OCI-LY1 (cell line): ENCODE measurements at regions not wholly inside any gene's neighbourhood (a gene's known extent, or its start where the extent isn't known, plus 50 kb on each side); places are given as distances from the start of the nearest gene placed in this dataset.

ENCODE experiments used
- H2AFZ ChIP-seq: fragments of 200-600 bp; sonication (generic), shearing (Covaris generic); 2 replicates; pipeline ENCODE4 v1.6.0; 2014; ENCODE audit warnings: antibody characterized with exemption, mild to moderate bottlenecking, low read length
- H3F3A ChIP-seq: fragments of 200-600 bp; sonication (generic), shearing (Covaris generic); 2 replicates; pipeline ENCODE4 v1.6.0; 2014; ENCODE audit warnings: mild to moderate bottlenecking, antibody characterized with exemption, low read length, moderate library complexity; ENCODE audit not compliant: insufficient read depth
- H3K27ac ChIP-seq: fragments of 200-600 bp; sonication (generic); 2 replicates; pipeline ENCODE4 v1.5.1; 2014; ENCODE audit warnings: low read length, mixed run types, mild to moderate bottlenecking, low read depth; ENCODE audit not compliant: poor library complexity, severe bottlenecking
- H3K27me3 ChIP-seq: fragments of 200-600 bp; sonication (generic); 2 replicates; pipeline ENCODE4 v1.6.0; 2014; ENCODE audit warnings: antibody characterized with exemption, mild to moderate bottlenecking, low read length, moderate library complexity; ENCODE audit not compliant: insufficient read depth
- H3K36me3 ChIP-seq: fragments of 200-600 bp; sonication (generic); 2 replicates; pipeline ENCODE4 v1.6.1; 2014; ENCODE audit warnings: mild to moderate bottlenecking, antibody characterized with exemption, low read length, moderate library complexity, mixed read lengths; ENCODE audit not compliant: insufficient read depth
- H3K4me1 ChIP-seq: fragments of 200-600 bp; sonication (generic); 2 replicates; pipeline ENCODE4 v1.5.1; 2014; ENCODE audit warnings: mild to moderate bottlenecking, low read length, moderate library complexity; ENCODE audit not compliant: insufficient read depth, severe bottlenecking
- H3K4me2 ChIP-seq: fragments of 200-600 bp; sonication (generic), shearing (Covaris generic); 2 replicates; pipeline ENCODE4 v1.6.1; 2014; ENCODE audit warnings: low read length
- H3K4me3 ChIP-seq: fragments of 200-600 bp; sonication (generic); 2 replicates; pipeline ENCODE4 v1.5.1; 2014; ENCODE audit warnings: low read length, low read depth, mild to moderate bottlenecking, mixed read lengths; ENCODE audit not compliant: poor library complexity, severe bottlenecking
- H3K79me2 ChIP-seq: fragments of 200-600 bp; shearing (Covaris generic); 2 replicates; pipeline ENCODE4 v1.6.1; 2016; ENCODE audit warnings: mixed run types, low read length, mixed read lengths; ENCODE audit not compliant: insufficient read depth
- H3K9ac ChIP-seq: fragments of 200-600 bp; sonication (generic), shearing (Covaris generic); 2 replicates; pipeline ENCODE4 v1.6.1; 2014; ENCODE audit warnings: mild to moderate bottlenecking, low read length, mixed read lengths
- H3K9me2 ChIP-seq: fragments of 200-600 bp; sonication (generic), shearing (Covaris generic); 2 replicates; pipeline ENCODE4 v1.6.1; 2014; ENCODE audit warnings: low read depth, mild to moderate bottlenecking, low read length, mixed read lengths
- H3K9me3 ChIP-seq: fragments of 200-600 bp; shearing (Covaris generic); 2 replicates; pipeline ENCODE4 v1.6.1; 2014; ENCODE audit warnings: low read length, mixed read lengths
- H4K20me1 ChIP-seq: fragments of 200-600 bp; sonication (generic), shearing (Covaris generic); 2 replicates; pipeline ENCODE4 v1.6.0; 2016; ENCODE audit warnings: mild to moderate bottlenecking, low read length; ENCODE audit not compliant: insufficient read depth
- CTCF ChIP-seq: fragments of 200-600 bp; sonication (generic), shearing (Covaris generic); IDR thresholded peaks from 2 replicates; pipeline ENCODE4 v1.5.1; 2017; ENCODE audit warnings: mild to moderate bottlenecking, antibody characterized with exemption, low read length, moderate library complexity, mixed read lengths
- EZH2 ChIP-seq: fragments of 200-600 bp; sonication (generic), shearing (Covaris generic); IDR thresholded peaks from 2 replicates; pipeline ENCODE4 v1.8.0; 2017; ENCODE audit warnings: borderline replicate concordance, mixed run types, mild to moderate bottlenecking, antibody characterized with exemption, low read length, moderate library complexity, mixed read lengths

- no peak overlapping the region for H2AFZ ChIP-seq
- no peak overlapping the region for H3K4me2 ChIP-seq
- no peak overlapping the region for H3K4me3 ChIP-seq
- no peak overlapping the region for H3K9ac ChIP-seq
- no peak overlapping the region for H3K27ac ChIP-seq
- H3K9me3 ChIP-seq: no peaks in the 10 kb centered on the region
- no peak for TF ChIP-seq CTCF
- TF ChIP-seq EZH2: no peak
- H3K4me1 ChIP-seq: no peaks in the 10 kb centered on the region
- H3K27me3 ChIP-seq: no peaks in the 10 kb centered on the region
- H3K36me3 ChIP-seq: no peaks in the 10 kb centered on the region
- no peaks in the 10 kb centered on the region for H3F3A ChIP-seq
- H3K79me2 ChIP-seq: no peaks in the 10 kb centered on the region
- H3K9me2 ChIP-seq: no peaks in the 10 kb centered on the region
- H4K20me1 ChIP-seq: no peaks in the 10 kb centered on the region
Measured at GRCh38 chr14:45904314-45904713, 651.3 kb upstream of the MIS18BP1 start.

GRCh38 chr14:45902241-45902640 lies 649.2 kb upstream of the MIS18BP1 start:
- Histone ChIP-seq H3F3A (no peaks in the 10 kb centered on the region), H3K79me2 (no peaks in the 10 kb centered on the region), H3K9me2 (no peaks in the 10 kb centered on the region), H3K4me2 (no peak overlapping the region), H3K4me3 (no peak overlapping the region), H3K9me3 (no peaks in the 10 kb centered on the region), H3K27ac (no peak overlapping the region), H4K20me1 (no peaks in the 10 kb centered on the region), H2AFZ (no peak overlapping the region), H3K36me3 (no peaks in the 10 kb centered on the region), H3K9ac (no peak overlapping the region), H3K4me1 (no peaks in the 10 kb centered on the region), H3K27me3 (no peaks in the 10 kb centered on the region)
- TF ChIP-seq CTCF (no peak), EZH2 (no peak)

- Histone ChIP-seq H3K9me3 (no peaks in the 10 kb centered on the region), H3F3A (no peaks in the 10 kb centered on the region), H3K9me2 (no peaks in the 10 kb centered on the region), H3K9ac (no peak overlapping the region), H3K27me3 (no peaks in the 10 kb centered on the region), H3K79me2 (no peaks in the 10 kb centered on the region), H3K36me3 (no peaks in the 10 kb centered on the region), H3K4me2 (no peak overlapping the region), H2AFZ (no peak overlapping the region), H4K20me1 (no peaks in the 10 kb centered on the region), H3K4me1 (no peaks in the 10 kb centered on the region), H3K4me3 (no peak overlapping the region), H3K27ac (no peak overlapping the region)
- no peak for TF ChIP-seq CTCF
- TF ChIP-seq EZH2: no peak
Measured at GRCh38 chr14:45897439-45897838, 644.4 kb upstream of the MIS18BP1 start.
